GM12878 (cell line): ENCODE measurements at regions not wholly inside any gene's neighbourhood (a gene's known extent, or its start where the extent isn't known, plus 50 kb on each side); places are given as distances from the start of the nearest gene placed in this dataset.

Experiments
- ATAC-seq: fragments of 200-7000 bp; cut with Tn5 transposase; 3 replicates; pipeline ENCODE4 v1.9.1; 2020; ENCODE audit warnings: mild to moderate bottlenecking, moderate library complexity
- BruUV-seq: library from RNA; stranded (reverse); fragments of 400-500 nt; replicated peaks from 2 replicates; lab custom pipeline; 2021; lab: Mats Ljungman, UMichigan
- CTCF ChIA-PET: fragments of 300-600 bp; sonication (Branson Sonifier 250); formaldehyde crosslinking; extraction: SDS; loops from one replicate; lab custom pipeline; 2021; ENCODE audit warnings: inconsistent platforms; lab: Yijun Ruan, JAX
- POLR2A ChIA-PET: fragments of 350-600 bp; formaldehyde crosslinking; extraction: SDS; loops from one replicate; lab custom pipeline; 2021; ENCODE audit warnings: inconsistent platforms; lab: Charles Lee
- RAD21 ChIA-PET: fragments of 300-600 bp; sonication (Branson Sonifier 250); formaldehyde crosslinking; loops from one replicate; lab custom pipeline; 2023; ENCODE audit warnings: antibody characterized with exemption; ENCODE audit not compliant: unreplicated experiment; lab: Charles Lee
- SMC1A ChIA-PET: fragments of 300-600 bp; sonication (Branson Sonifier 250); formaldehyde crosslinking; loops from one replicate; lab custom pipeline; 2023; ENCODE audit not compliant: unreplicated experiment, uncharacterized antibody; lab: Charles Lee
- DNase-seq: peaks from one replicate; pipeline ENCODE4 v3.0.0-alpha.2; 2011; ENCODE audit warnings: low read depth, low spot score
- FAIRE-seq: peaks from 3 replicates; lab custom pipeline; 2011; peaks lifted over from hg19 to GRCh38; lab: Jason Lieb, UNC
- H2AFZ ChIP-seq: 2 replicates; pipeline ENCODE4 v1.6.0; 2011; ENCODE audit warnings: low read depth, low read length, control low read depth; ENCODE audit not compliant: control insufficient read depth
- H3K27ac ChIP-seq: 2 replicates; pipeline ENCODE4 v1.5.1; 2011; ENCODE audit warnings: control low read depth; ENCODE audit not compliant: control insufficient read depth, insufficient read depth
- H3K27me3 ChIP-seq, 2 experiments: replicated peaks in 1 of 2; 2 replicates each; pipeline versions ENCODE4 v1.6.0 to v1.6.1; 2011; ENCODE audit warnings: low read length in 1 of 2; ENCODE audit not compliant: control insufficient read depth in 2 of 2, insufficient read depth in 2 of 2
- H3K36me3 ChIP-seq, 2 experiments: 2 replicates each; pipeline ENCODE4 v1.5.1; 2011; ENCODE audit warnings: low read length in 1 of 2; ENCODE audit not compliant: control insufficient read depth in 2 of 2, insufficient read depth in 2 of 2
- H3K4me1 ChIP-seq: 2 replicates; pipeline ENCODE4 v1.6.1; 2011; ENCODE audit warnings: mild to moderate bottlenecking, low read length, moderate library complexity, mixed read lengths; ENCODE audit not compliant: control insufficient read depth, insufficient read depth
- H3K4me2 ChIP-seq: 2 replicates; pipeline ENCODE4 v1.6.0; 2011; ENCODE audit warnings: control low read depth; ENCODE audit not compliant: control insufficient read depth, insufficient read depth
- H3K4me3 ChIP-seq: fragments of 200-600 bp; sonication (generic); 2 replicates; pipeline ENCODE4 v1.5.1; 2016
- H3K79me2 ChIP-seq: 2 replicates; pipeline ENCODE4 v1.6.0; 2011; ENCODE audit warnings: low read length; ENCODE audit not compliant: control insufficient read depth, insufficient read depth
- H3K9ac ChIP-seq: 2 replicates; pipeline ENCODE4 v1.8.0; 2011; ENCODE audit warnings: low read length, control low read depth, mixed read lengths; ENCODE audit not compliant: control insufficient read depth, insufficient read depth
- H3K9me3 ChIP-seq: replicated peaks from 3 replicates; pipeline ENCODE4 v1.5.1; 2011; ENCODE audit warnings: mild to moderate bottlenecking, low read length; ENCODE audit not compliant: control insufficient read depth, insufficient read depth
- H4K20me1 ChIP-seq: 2 replicates; pipeline ENCODE4 v1.6.0; 2011; ENCODE audit not compliant: control insufficient read depth, insufficient read depth
- BMI1 ChIP-seq: fragments of 450-650 bp; IDR thresholded peaks from 2 replicates; pipeline ENCODE4 v1.6.1; 2016; ENCODE audit warnings: mild to moderate bottlenecking, moderate library complexity, borderline replicate concordance
- CHD4 ChIP-seq: fragments of 200-600 bp; sonication (generic); IDR thresholded peaks from 2 replicates; pipeline ENCODE4 v1.6.1; 2016; ENCODE audit warnings: mild to moderate bottlenecking
- EP300 ChIP-seq, 2 experiments: fragments of 150-350 bp in 1 of 2; IDR thresholded peaks; 2 replicates each; pipeline ENCODE4 v1.6.1; 2011 to 2012; ENCODE audit warnings: low read depth in 2 of 2, low read length in 2 of 2, borderline replicate concordance in 1 of 2, improper control_type of control experiment in 1 of 2, inconsistent platforms in 1 of 2; ENCODE audit not compliant: control insufficient read depth in 1 of 2
- HDAC6 ChIP-seq: fragments of 200-600 bp; sonication (generic); IDR thresholded peaks from one replicate; pipeline ENCODE4 v1.8.0; 2017; ENCODE audit warnings: antibody characterized with exemption; ENCODE audit not compliant: unreplicated experiment
- LARP7 ChIP-seq: fragments of 450-650 bp; IDR thresholded peaks from 2 replicates; pipeline ENCODE4 v1.6.1; 2017; ENCODE audit warnings: mild to moderate bottlenecking
- MTA3 ChIP-seq: IDR thresholded peaks from 2 replicates; pipeline ENCODE4 v1.6.1; 2012; ENCODE audit warnings: low read length, inconsistent platforms, borderline replicate concordance
- NR2C1 ChIP-seq: fragments of 450-650 bp; IDR thresholded peaks from 2 replicates; pipeline ENCODE4 v1.6.1; 2017; ENCODE audit warnings: antibody characterized with exemption, mild to moderate bottlenecking, moderate library complexity
- RAD21 ChIP-seq: IDR thresholded peaks from 2 replicates; pipeline ENCODE4 v1.6.1; 2011; ENCODE audit warnings: mild to moderate bottlenecking, low read depth, low read length, moderate library complexity; ENCODE audit not compliant: insufficient read depth
- RELA ChIP-seq: fragments of 450-650 bp; IDR thresholded peaks from 2 replicates; pipeline ENCODE4 v1.8.0; 2014; ENCODE audit warnings: borderline replicate concordance; ENCODE audit not compliant: partially characterized antibody
- SP1 ChIP-seq: IDR thresholded peaks from one replicate; pipeline ENCODE4 v1.6.1; 2011; ENCODE audit warnings: low read depth, low read length
- SRF ChIP-seq, 2 experiments: IDR thresholded peaks; 2 replicates each; pipeline ENCODE4 v1.6.1; 2011; ENCODE audit warnings: low read depth in 2 of 2, low read length in 2 of 2, mild to moderate bottlenecking in 1 of 2, moderate library complexity in 1 of 2
- TAF1 ChIP-seq: IDR thresholded peaks from 2 replicates; pipeline ENCODE4 v1.6.1; 2011; ENCODE audit warnings: mild to moderate bottlenecking, low read depth, low read length, borderline replicate concordance
- YY1 ChIP-seq: IDR thresholded peaks from 2 replicates; pipeline ENCODE4 v1.6.1; 2011; ENCODE audit warnings: low read depth, mild to moderate bottlenecking, low read length
- ZNF384 ChIP-seq: IDR thresholded peaks from 2 replicates; pipeline ENCODE4 v1.6.1; 2012; ENCODE audit warnings: low read depth, mild to moderate bottlenecking, low read length, improper control_type of control experiment, borderline replicate concordance
- ZNF687 ChIP-seq: fragments of 450-650 bp; IDR thresholded peaks from 2 replicates; pipeline ENCODE4 v1.6.1; 2017; ENCODE audit warnings: mild to moderate bottlenecking, moderate library complexity
- ZZZ3 ChIP-seq: IDR thresholded peaks from 2 replicates; pipeline ENCODE4 v1.6.1; 2011; ENCODE audit warnings: low read depth; ENCODE audit not compliant: control insufficient read depth, insufficient read length
- WGBS: methylation state at CpG from one replicate; pipeline ENCODE4 v1.1.6; 2016; ENCODE audit warnings: low lambda C conversion rate; ENCODE audit not compliant: insufficient replicate concordance, insufficient coverage; ENCODE audit errors: missing lambda C conversion rate; 5-methylcytosine and 5-hydroxymethylcytosine counted together
- in situ Hi-C: fragments of 300-500 bp; cut with MboI; formaldehyde crosslinking; loops from 9 replicates; pipeline ENCODE4 v1.14.3; 2018; ENCODE audit warnings: mixed read lengths
- intact Hi-C: fragments of 100-400 bp; cut with micrococcal nuclease; formaldehyde crosslinking; loops from one replicate; pipeline ENCODE4 v1.14.2; 2022; ENCODE audit not compliant: unreplicated experiment
- TF ChIP-seq, protein P1 (sequence below): fragments of 450-650 bp; formaldehyde crosslinking; IDR thresholded peaks from 2 replicates; pipeline ENCODE4 v1.4.0; 2022; ENCODE audit warnings: mild to moderate bottlenecking, moderate library complexity

- RAD21 ChIA-PET: no interaction called here
- H3K79me2 ChIP-seq: no peaks in the 10 kb centered on the region
- H3K27me3 ChIP-seq: peaks cover 0 to 7% of the 10 kb centered on the region in 2 experiments; a peak in 3 of 4 replicates
- H3K27ac ChIP-seq: no peak overlapping the region
- no peaks in the 10 kb centered on the region for H3K4me1 ChIP-seq
- no peak overlapping the region for H3K4me2 ChIP-seq
- CTCF ChIA-PET: no interaction called here
- H4K20me1 ChIP-seq: no peaks in the 10 kb centered on the region; the same call in 1 of the 2 replicates
- DNase-seq (no peak), FAIRE-seq (no peak), ATAC-seq (no peak)
- H3K36me3 ChIP-seq: no peaks in the 10 kb centered on the region
- H2AFZ ChIP-seq: no peak overlapping the region
- no peak overlapping the region for H3K4me3 ChIP-seq
- no peaks in the 10 kb centered on the region for H3K9me3 ChIP-seq
- no peak overlapping the region for H3K9ac ChIP-seq
- intact Hi-C loops (no loop called here), in situ Hi-C loops (no loop called here)
- POLR2A ChIA-PET: no interaction called here
- SMC1A ChIA-PET: no interaction called here
- BruUV-seq: no TSS peak
- 82% methylated on average over 6 of the region's 6 CpGs for WGBS
- TF ChIP-seq TAF1: no peak
- no peak for TF ChIP-seq SP1
- no peak for TF ChIP-seq YY1
- TF ChIP-seq EP300 (IDR thresholded peaks at IDR 0.05; ENCODE audit: borderline replicate concordance in 1 of 2, control insufficient read depth in 1 of 2, low read depth in 2 of 2, low read length in 2 of 2): no peak
- no peak for TF ChIP-seq CHD4
- no peak for TF ChIP-seq LARP7
- no peak for TF ChIP-seq RAD21
- TF ChIP-seq ZNF687: no peak
- TF ChIP-seq BMI1: no peak
- no peak for TF ChIP-seq ZNF384
- no peak for TF ChIP-seq MTA3
- no peak for TF ChIP-seq SRF (IDR thresholded peaks at IDR 0.05; ENCODE audit: low read depth in 2 of 2, low read length in 2 of 2)
- no peak for TF ChIP-seq HDAC6
- TF ChIP-seq, protein P1, sequence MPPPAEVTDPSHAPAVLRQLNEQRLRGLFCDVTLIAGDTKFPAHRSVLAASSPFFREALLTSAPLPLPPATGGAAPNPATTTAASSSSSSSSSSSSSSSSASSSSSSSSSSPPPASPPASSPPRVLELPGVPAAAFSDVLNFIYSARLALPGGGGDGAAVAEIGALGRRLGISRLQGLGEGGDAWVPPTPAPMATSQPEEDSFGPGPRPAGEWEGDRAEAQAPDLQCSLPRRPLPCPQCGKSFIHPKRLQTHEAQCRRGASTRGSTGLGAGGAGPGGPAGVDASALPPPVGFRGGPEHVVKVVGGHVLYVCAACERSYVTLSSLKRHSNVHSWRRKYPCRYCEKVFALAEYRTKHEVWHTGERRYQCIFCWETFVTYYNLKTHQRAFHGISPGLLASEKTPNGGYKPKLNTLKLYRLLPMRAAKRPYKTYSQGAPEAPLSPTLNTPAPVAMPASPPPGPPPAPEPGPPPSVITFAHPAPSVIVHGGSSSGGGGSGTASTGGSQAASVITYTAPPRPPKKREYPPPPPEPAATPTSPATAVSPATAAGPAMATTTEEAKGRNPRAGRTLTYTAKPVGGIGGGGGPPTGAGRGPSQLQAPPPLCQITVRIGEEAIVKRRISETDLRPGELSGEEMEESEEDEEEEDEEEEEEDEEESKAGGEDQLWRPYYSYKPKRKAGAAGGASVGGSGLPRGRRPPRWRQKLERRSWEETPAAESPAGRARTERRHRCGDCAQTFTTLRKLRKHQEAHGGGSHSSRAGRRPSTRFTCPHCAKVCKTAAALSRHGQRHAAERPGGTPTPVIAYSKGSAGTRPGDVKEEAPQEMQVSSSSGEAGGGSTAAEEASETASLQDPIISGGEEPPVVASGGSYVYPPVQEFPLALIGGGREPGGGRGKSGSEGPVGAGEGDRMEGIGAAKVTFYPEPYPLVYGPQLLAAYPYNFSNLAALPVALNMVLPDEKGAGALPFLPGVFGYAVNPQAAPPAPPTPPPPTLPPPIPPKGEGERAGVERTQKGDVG (CRISPR knock-in tag): no peak
- no peak for TF ChIP-seq ZZZ3
- no peak for TF ChIP-seq RELA
- no peak for TF ChIP-seq NR2C1
Measured at GRCh38 chr1:228979774-228980173, 244.5 kb downstream of the RHOU start.
